GM18519 (cell line): ENCODE measurements at regions not wholly inside any gene's neighbourhood (a gene's known extent, or its start where the extent isn't known, plus 50 kb on each side); places are given as distances from the start of the nearest gene placed in this dataset.
"Not testable (repeated sequence)": the region's sequence is repeated elsewhere in the genome, so short reads cannot be mapped to it uniquely, and the experiment has no call there.

ENCODE experiments used
- ATAC-seq: cut with Tn5 transposase; IDR thresholded peaks from one replicate; pipeline ENCODE4 v1.9.1; 2021; ENCODE audit warnings: mild to moderate bottlenecking, moderate library complexity; ENCODE audit not compliant: unreplicated experiment, low FRiP score

GRCh38 chr6:125354649-125355048 lies 52.9 kb upstream of the HDDC2 start:
- ATAC-seq = no peak

DNA sequence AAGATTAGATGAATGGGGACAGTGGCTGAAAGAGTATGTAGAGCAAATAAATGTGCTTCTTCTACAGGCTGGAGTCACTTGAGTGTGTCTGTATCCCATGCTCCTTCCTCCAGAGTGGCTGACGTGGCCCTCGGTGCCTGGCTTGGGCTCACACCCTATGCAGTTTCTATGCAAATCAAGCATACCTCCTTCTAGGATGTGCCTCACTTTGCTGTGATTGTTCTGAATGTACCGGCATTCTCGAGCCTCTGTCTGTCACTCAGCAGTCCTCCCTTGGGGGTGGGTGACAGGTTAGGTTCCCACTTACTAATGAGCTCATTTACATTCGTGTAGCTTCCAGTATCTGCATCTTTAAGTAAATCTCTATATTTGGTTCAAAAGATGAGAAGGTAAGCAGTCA lies 55.1 kb upstream of the HDDC2 start:
- ATAC-seq = no peak

DNA sequence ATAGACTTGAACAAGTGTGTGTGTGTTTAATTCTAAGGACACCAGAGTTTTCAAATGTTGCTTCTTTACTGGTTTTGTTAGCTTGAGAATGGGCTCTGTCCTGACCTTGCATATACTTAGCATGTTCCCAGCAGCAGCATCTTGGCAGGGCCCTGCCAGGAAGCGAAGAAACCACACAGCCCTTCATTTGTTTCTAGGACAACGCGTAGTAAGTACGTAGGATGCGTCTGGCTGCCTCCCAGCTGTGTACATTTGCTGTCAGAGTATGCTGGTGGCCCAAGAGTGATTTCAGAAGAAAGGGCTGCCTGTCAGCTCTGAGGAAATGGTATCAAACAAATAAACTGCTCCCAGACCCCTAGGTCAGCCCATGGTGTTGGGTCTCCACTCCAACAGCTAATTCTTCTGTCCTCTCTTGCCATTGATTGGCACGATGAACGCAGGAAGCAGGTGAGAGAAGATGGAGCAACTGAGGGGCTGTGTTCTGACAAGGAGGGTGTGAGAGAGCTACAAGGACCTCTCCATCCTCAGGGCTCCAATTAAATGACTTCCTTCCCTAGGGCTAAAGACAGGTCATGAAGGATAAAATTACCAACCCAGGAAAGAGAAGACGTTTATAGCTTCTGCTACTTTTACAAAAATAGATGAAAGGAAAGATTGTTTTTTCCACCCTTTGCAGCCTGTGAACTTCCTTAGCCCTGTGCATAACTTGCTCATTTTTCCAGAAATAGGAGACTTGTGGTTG lies 55.9 kb upstream of the HDDC2 start:
- peak; percentile 52 for ATAC-seq

DNA sequence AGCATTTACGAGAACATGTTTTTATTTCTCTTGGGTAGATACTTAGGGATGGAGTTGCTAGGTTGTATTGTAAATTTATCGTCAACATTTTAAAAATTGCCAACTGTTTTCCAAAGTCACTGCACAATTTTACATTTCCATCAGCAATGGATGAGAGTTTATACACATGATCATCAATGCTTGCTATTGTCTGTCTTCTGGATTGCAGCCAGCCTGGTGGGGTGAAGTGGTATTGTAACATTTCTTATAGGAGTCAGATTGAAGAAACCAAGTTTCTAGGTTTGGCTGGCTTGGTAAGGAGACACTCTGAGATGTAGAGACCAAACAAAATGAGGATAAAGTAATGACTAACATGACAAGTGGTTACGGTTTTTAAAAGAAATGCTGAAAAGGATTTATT lies 57.1 kb upstream of the HDDC2 start:
- ATAC-seq = no peak

GRCh38 chr6:125361868-125362267 lies 60.1 kb upstream of the HDDC2 start:
- ATAC-seq = no peak

- no peak for ATAC-seq
These were observed 61.5 kb upstream of the HDDC2 start for GRCh38 chr6:125363039-125363823.

DNA sequence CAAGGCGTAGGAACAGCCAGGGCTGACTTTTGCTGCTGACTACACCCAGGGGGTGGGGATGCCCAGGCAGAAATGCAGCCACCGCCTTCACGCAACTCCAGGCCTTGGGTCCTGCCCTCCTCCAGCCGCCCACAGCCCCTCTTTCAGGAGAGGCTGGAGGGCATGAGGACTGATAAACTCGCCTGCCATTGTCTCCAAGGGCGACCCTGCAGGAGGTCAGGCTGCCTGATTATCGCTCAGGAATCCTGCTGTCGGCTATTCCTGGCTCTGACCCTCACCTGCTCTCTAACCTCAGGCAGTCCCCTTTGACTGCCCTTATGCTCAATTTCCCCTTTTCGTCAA lies 62.0 kb upstream of the HDDC2 start:
- no peak for ATAC-seq

GRCh38 chr6:125365230-125365629 lies 63.5 kb upstream of the HDDC2 start:
- ATAC-seq = no peak

DNA sequence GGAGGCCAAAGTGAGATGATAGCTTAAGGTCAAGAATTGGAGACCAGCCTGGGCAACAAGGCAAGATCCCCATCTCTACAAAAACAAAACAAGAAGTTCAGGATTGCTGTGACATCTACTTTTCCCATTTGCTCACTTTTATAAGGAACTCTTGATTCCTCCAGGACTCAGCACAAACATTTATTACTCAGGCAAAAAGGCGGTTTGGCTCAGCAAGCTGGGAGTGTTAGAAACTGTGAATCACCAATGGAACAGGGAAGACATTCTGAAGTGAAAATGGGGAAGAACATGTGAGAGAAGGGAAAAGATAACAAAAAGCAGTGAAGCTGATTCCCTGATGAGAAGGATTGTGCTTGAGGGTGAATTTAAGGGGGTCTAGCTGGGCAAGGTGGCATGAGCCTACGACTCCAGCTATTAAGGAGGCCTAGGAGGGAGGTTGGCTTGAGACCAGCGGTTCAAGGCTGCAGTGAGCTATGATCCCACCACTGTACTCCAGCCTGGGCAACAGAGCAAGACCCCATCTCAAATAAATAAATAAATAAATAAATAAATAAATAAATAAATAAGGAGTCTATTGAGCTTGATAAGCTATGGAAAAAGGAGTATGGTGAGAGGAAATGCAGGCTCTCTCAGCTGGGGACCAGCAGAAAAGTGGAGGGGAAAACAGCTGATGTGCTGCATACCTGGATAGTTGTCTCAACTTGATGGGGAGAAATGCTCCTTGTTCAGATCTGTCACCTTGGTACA lies 65.4 kb upstream of the HDDC2 start:
- ATAC-seq = no peak

DNA sequence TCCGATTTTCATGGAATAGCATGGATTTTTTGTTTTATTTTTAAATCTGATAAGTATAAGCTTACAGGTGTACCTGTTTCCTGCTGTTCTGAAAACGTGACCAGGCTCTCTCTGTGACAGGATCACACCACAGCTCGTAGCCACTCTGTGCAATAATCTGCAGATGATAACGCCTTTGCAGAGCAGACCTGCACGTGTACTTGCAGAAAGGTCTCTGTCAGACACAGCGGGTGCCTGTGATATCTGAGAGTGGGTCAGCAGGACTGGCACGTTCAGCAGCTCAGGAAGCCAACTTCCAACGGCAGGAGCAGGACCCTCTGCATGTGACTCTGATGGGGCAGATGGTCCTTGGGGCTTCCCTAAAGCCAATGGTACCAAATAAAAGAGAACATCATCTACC lies 68.6 kb upstream of the HDDC2 start:
- no peak for ATAC-seq

DNA sequence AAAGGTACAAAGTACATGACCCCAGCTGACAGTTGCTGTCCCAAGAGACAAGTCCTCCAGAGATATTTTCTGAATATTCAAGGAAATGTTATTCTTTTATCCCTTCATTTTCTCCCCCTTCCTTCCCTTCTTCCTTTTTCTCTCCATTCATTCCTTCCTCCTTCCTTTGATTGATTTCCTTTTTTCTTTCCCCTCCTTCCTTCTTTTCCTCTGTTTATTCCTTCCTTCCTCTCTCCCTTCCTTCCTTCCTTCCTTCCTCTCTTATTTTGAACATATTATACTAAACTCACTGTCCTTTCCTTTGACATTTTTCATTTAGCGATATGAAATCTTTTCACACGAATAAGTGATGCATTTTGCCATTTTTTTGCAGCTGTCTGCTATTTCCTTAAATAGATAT lies 73.2 kb upstream of the HDDC2 start:
- ATAC-seq = no peak

DNA sequence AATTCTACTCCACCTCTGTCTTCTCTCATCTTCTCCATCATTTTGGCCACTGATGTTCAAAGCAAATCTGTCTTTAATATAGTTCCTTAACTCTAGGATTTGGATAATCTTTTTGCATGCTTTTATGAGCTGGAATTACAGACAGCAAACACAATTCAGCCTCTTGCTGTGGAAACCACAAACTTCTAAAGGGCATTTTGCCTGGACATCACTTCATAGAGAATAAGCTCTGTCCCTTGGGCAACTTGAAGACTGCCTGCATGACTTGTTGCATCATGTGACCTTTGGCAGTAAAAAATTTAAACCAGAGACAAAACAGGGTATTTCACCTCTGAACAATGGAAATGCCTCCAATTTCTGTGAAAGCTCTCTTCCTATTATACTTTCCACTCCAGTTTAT lies 74.1 kb upstream of the HDDC2 start:
- ATAC-seq = no peak

DNA sequence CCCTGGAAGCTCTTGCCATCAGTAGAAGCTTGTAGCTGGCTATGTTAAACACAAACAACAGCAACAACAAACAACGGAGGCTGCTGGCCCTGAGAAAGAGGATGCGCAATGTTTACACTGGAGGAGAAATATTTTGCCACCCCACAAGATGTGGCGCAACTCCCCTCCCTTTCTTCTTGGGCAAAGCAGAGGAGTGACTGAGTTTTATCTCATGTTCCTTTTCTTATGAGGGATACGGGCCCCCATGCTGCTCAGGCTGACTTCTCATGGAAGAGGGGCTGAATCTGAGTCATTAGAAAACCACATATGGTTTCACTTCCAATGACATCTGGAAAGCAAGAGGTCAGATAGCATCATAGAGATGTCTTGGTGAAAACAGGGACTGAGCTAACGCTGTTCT lies 75.9 kb upstream of the HDDC2 start:
- ATAC-seq = no peak

DNA sequence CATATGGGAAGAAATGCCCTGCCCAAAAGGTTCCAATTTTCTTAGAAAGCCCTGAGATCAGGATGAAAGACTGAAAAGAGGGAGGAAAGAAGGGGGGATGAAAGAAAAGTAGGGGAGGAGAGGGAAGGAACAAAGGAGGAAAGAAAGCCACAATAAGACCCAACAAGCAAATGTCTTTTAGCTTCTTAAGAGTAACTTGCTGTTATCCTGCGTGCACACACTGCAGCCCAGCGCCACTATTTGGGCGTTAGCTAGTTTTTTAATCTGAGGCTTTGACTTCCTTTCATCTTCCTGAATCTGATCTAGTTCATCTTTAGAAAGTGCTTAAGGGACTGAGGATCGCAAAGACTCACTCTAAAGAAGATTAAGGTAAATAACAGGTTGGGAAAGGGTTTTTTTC lies 77.4 kb upstream of the HDDC2 start:
- no peak for ATAC-seq

DNA sequence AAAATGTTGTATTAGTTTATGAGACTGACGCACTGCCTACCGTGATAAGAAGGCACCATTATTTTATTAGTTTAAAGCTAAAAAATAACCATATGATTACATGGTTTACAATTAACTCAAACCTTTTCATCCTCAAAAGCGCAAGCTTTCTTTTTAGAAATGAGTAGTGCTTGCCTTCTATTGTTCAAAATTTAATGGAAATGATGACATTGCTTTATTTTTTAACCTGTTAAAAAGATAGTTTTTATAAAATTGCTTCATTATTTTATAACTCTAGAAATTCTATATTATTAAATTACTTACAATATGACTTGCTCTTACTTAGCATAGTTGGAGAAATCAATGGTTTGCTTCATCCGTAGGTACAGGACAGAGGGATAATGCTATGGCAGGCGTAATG lies 78.7 kb upstream of the HDDC2 start:
- ATAC-seq = no peak

GRCh38 chr6:125386337-125386736 lies 84.6 kb upstream of the HDDC2 start:
- ATAC-seq = not testable (repeated sequence)

GRCh38 chr6:125392682-125393081 lies 90.9 kb upstream of the HDDC2 start:
- ATAC-seq = peak; percentile 76

DNA sequence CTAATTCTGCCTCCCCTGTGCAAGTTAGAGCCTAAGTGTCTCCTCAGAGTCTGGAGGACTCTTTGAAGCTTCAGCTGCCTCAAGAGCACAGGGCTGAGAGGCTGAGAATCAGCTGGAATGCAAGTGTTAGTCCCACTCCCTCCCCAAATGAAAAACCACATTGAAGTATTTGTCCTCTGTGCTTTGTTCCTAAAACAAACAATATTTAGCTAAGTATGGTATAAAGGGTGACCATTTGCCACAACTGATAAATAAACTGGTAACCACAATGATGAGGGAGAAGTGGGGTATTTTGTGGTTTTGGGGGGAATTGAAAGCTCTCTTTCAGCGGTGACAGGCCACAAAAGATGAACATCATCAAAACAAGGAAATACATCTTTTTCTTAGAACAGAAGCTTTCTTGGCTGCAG lies 91.7 kb upstream of the HDDC2 start:
- ATAC-seq = no peak

DNA sequence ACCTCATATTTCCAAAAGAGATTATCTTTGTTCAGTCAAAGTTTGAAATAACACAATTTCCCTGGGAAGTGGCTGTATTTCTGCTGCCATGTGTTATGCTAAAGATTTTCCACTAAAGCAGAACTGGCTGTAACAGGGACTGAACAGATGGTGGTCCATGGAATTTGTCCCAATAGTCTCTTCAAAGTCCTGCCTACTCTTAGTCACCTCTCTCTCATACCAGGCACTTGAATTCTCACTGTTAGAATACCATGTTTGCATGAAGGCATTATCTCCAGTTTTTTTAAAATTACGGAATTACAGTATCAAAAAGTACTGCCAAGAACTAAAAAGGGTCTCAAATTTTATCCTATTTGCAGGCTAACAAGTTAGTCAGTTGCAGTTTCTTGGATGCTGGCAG lies 105.0 kb upstream of the HDDC2 start:
- ATAC-seq = no peak

GRCh38 chr6:125414507-125414906 lies 112.7 kb upstream of the HDDC2 start:
- no peak for ATAC-seq

GRCh38 chr6:125415913-125416312 lies 114.1 kb upstream of the HDDC2 start:
- ATAC-seq = no peak

DNA sequence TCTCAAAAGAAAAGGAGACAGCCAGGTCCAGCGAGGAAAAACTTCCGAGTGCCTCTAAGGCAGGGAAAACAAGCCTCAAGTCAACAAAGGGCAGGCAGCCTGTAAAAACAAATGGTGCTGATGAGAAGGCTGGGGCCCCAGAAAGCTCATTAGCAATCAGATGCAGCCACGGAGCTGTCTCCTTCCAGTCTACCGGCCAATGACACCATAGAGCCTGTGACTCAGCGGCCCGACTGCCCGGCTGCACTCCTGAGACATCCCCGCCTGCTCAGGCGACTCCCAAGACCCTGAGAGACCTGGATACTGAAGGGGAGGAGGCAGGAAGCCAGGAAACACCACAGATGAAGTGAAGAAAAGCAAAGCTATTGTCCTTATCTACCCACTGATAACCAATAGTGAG lies 120.1 kb upstream of the HDDC2 start:
- no peak for ATAC-seq
